Sigmoid colon (tissue), 4 donors: ENCODE measurements at regions not wholly inside any gene's neighbourhood (a gene's known extent, or its start where the extent isn't known, plus 50 kb on each side); places are given as distances from the start of the nearest gene placed in this dataset.

ENCODE experiments used
- EP300 ChIP-seq, 4 donors: sonication (generic); formaldehyde crosslinking; IDR thresholded peaks; one replicate each; pipeline ENCODE4 v1.6.1; 2017; ENCODE audit warnings: antibody characterized with exemption in 4 of 4
- POLR2A ChIP-seq, 2 donors: fragments of 450-650 bp; IDR thresholded peaks; one replicate each; pipeline ENCODE4 v1.6.1; 2016; ENCODE audit warnings: antibody characterized with exemption in 2 of 2, mild to moderate bottlenecking in 2 of 2, moderate library complexity in 2 of 2
- POLR2AphosphoS5 ChIP-seq, 4 donors: sonication (generic); formaldehyde crosslinking; IDR thresholded peaks; one replicate each; pipeline ENCODE4 v1.6.1; 2017; ENCODE audit warnings: antibody characterized with exemption in 4 of 4
- TF ChIP-seq, protein P1 (sequence below), 4 experiments: fragments of 450-650 bp in 3 of 4; fragments of 200-600 bp in 1 of 4; IDR thresholded peaks; one replicate each; pipeline ENCODE4 v1.5.1; 2016 to 2019; ENCODE audit warnings: antibody characterized with exemption in 4 of 4, mild to moderate bottlenecking in 3 of 4, moderate library complexity in 2 of 4

GRCh38 chr1:4216231-4216630 lies 316.2 kb upstream of the C1orf174 start:
- TF ChIP-seq, protein P1, sequence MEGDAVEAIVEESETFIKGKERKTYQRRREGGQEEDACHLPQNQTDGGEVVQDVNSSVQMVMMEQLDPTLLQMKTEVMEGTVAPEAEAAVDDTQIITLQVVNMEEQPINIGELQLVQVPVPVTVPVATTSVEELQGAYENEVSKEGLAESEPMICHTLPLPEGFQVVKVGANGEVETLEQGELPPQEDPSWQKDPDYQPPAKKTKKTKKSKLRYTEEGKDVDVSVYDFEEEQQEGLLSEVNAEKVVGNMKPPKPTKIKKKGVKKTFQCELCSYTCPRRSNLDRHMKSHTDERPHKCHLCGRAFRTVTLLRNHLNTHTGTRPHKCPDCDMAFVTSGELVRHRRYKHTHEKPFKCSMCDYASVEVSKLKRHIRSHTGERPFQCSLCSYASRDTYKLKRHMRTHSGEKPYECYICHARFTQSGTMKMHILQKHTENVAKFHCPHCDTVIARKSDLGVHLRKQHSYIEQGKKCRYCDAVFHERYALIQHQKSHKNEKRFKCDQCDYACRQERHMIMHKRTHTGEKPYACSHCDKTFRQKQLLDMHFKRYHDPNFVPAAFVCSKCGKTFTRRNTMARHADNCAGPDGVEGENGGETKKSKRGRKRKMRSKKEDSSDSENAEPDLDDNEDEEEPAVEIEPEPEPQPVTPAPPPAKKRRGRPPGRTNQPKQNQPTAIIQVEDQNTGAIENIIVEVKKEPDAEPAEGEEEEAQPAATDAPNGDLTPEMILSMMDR (IDR thresholded peaks at IDR 0.05) = no peak
- TF ChIP-seq POLR2A (IDR thresholded peaks at IDR 0.05) = no peak
- TF ChIP-seq EP300 (IDR thresholded peaks at IDR 0.05) = no peak
- no peak for TF ChIP-seq POLR2AphosphoS5 (IDR thresholded peaks at IDR 0.05)
